GM18868 (cell line): ENCODE measurements at regions not wholly inside any gene's neighbourhood (a gene's known extent, or its start where the extent isn't known, plus 50 kb on each side); places are given as distances from the start of the nearest gene placed in this dataset.

Experiments used
- ATAC-seq: cut with Tn5 transposase; IDR thresholded peaks from one replicate; pipeline ENCODE4 v1.9.1; 2021; ENCODE audit warnings: mild to moderate bottlenecking, moderate library complexity; ENCODE audit not compliant: unreplicated experiment

GRCh38 chr12:78753058-78753457, 111.5 kb upstream of the SYT1 start:
- no peak for ATAC-seq

DNA sequence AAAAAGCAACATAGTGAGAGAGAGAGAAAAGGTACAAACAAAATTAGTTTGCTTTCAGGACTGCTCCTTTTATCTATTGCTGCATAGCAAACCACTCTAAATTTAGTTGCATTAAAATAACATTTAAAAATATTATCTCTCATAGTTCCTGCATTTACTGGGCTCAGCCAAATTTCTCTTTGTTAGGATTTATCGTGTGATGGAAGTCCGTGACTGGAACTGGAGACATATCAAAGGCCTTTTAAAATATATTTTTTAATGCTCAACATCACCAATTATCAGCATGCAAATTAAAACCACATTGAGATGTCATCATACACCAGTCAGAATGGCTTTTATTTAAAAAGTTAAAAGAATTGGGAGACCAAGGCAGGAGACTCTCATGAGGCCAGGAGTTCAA, 107.6 kb upstream of the SYT1 start:
- ATAC-seq = no peak

GRCh38 chr12:78759367-78759766, 105.2 kb upstream of the SYT1 start:
- no peak for ATAC-seq

DNA sequence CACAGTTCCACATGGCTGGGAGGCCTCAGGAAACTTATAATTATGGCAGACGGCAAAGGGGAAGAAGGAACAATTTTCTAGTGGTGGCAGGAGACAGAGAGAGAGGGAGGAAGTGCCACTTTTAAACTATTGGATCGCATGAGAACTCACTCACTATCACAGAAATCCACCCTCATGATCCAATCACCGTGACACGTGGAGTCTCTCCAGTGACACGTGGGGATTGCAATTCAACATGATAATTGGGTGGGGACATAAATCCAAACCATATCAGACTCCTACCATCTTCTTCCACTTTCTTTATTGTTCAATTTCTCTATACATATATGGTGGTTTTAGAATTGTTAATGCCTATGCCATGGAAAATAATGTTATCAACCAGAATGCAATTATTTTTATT, 103.7 kb upstream of the SYT1 start:
- no peak for ATAC-seq

DNA sequence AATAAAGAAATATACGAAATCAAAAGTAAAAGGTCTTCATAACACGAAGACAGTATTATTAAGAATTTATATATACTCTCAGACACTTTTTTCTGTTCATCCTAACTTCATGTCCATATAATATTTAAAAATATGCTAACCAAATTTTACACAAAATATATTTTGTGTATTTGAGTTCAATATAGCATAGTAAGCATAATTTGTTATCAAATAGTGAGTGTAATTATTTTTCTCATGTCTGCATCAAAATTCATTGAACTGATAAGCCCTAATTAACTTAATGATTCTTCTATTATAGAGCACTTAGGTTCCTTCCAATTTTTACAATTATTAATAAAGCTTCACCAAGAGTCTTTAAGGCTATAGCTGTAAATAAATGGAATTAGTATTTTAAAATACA, 99.7 kb upstream of the SYT1 start:
- ATAC-seq = no peak

GRCh38 chr12:78767264-78767981, 97.2 kb upstream of the SYT1 start:
- ATAC-seq = no peak

GRCh38 chr12:78778339-78778738, 86.2 kb upstream of the SYT1 start:
- ATAC-seq = no peak

DNA sequence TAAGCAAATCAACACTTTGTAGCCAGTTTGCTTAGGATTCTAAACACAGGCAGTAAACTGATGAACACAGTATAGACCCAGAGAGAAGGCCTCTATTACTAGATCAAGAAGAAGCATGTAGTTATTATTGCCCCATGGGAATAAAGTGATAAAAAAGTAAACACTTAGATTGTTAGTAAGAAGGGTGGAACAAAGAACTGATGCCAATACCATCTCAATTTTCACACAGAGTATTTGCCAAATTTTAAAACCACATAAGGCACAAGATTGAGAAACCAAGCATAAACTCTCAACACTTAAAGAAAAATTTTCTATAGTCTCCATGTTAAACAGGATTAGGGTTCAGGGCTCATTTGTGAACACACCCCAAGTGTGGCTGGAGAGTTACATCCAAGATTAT, 77.0 kb upstream of the SYT1 start:
- ATAC-seq = no peak

DNA sequence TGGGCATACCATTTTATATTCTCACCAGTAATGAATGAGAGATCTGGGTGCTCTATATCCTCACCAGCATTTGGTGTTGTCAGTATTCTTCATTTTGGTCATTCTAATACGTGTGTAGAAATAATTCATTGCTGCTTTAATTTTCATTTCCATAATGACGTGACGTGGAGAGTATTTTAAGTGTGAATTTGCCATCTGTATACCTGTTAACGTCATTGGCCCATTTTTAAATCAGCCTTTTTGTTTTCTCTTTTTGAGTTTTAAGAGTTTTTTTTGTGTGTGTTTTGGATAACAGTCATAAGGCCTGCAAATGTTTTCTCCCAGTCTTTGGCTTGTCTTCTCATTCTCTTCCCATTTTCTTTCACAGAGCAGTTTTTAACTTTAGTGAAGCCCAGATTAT, 74.4 kb upstream of the SYT1 start:
- no peak for ATAC-seq

GRCh38 chr12:78792052-78792698, 72.4 kb upstream of the SYT1 start:
- no peak for ATAC-seq

DNA sequence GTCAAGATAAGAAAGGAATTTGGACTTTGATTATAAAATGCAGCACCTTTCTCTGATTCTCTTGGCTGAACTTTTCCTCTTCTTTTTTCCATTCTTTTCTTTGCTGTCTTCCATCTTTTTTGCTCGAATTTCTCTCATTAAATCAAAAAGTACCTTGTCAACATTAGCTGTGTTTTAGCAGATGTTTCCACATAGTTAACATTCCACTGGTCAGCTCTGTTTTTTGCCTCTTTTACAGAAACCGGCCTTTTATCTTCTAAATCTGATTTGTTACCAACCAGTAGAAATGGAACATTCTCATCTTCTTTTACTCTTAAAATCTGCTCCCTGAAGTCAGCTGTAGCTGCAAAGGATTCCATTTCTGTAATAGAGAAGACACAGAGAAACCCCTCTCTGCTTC, 71.1 kb upstream of the SYT1 start:
- no peak for ATAC-seq

- no peak for ATAC-seq
Observed at GRCh38 chr12:78793982-78794381, 70.6 kb upstream of the SYT1 start.

GRCh38 chr12:78795934-78796445, 68.6 kb upstream of the SYT1 start:
- no peak for ATAC-seq

GRCh38 chr12:78797196-78797931, 67.2 kb upstream of the SYT1 start:
- no peak for ATAC-seq

DNA sequence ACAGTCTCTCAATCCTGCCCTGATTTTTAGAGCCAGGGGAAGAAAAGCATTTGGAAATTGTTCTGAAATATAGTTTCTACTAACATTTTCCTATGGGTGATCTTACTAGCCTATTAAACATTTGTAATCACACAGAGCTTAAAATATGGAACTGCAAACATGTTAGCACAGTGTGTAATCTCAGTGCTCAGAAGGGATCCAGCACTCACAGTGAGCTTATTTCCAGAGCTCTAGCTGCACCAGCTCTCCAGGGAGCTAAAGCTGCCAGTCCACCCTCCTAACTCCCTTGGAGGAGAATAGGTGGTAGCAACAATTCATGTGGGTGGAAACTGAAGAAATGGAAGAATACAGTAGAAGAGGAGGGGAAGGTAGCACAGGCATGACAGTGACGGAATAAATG, 64.9 kb upstream of the SYT1 start:
- no peak for ATAC-seq

GRCh38 chr12:78802593-78802992, 62.0 kb upstream of the SYT1 start:
- no peak for ATAC-seq

DNA sequence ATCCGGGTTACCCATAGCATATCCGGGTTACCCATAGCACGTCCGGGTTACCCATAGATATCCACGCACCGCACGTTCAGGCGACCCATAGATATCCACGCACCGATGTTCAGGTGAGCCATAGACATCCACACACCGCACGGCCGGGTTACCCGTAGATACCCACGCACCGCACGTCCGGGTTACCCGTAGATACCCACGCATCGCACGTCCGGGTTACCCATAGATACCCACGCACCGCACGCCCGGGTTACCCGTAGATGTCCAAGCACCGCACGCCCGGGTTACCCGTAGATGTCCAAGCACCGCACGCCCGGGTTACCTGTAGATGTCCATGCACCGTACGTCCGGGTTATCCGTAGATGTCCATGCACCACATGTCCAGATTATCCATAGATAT, 60.3 kb upstream of the SYT1 start:
- no peak for ATAC-seq
